ENCODE measurements at regions not wholly inside any gene's neighbourhood (a gene's known extent, or its start where the extent isn't known, plus 50 kb on each side); places are given as distances from the start of the nearest gene placed in this dataset.

- Histone ChIP-seq H3K4me2 (ENCODE audit: low read length) (no peak overlapping the region), H2AFZ (ENCODE audit: low read depth, low read length, poor library complexity, severe bottlenecking) (no peak overlapping the region), H3K9ac (ENCODE audit: low read length) (no peak overlapping the region), H3K36me3 (ENCODE audit: control insufficient read depth in 1 of 2, insufficient read depth in 2 of 2, low read length in 2 of 2) (no peaks in the 10 kb centered on the region), H3K9me2 (ENCODE audit: insufficient read depth) (no peaks in the 10 kb centered on the region), H3K9me3 (ENCODE audit: control insufficient read depth in 1 of 2, insufficient read depth in 1 of 2, low read depth in 1 of 2, low read length in 2 of 2) (no peaks in the 10 kb centered on the region), H3K4me3 (replicated peaks in 1 of 2; ENCODE audit: low read depth in 1 of 2, low read length in 2 of 2) (no peak overlapping the region), H3K27me3 (ENCODE audit: insufficient read depth, low read length) (peaks cover 13% of the 10 kb centered on the region), H3K4me1 (ENCODE audit: control insufficient read depth in 1 of 2, insufficient read depth in 2 of 2, low read length in 2 of 2) (no peaks in the 10 kb centered on the region), H3K79me2 (ENCODE audit: insufficient read depth, low read length) (no peaks in the 10 kb centered on the region), H4K20me1 (ENCODE audit: insufficient read depth) (no peaks in the 10 kb centered on the region), H3K27ac (ENCODE audit: low read depth, low read length) (no peak overlapping the region)
- ChIA-PET POLR2A (no interaction called here), RAD21 (ENCODE audit: low non-redundant PET in 1 of 2, low total read pairs in 2 of 2, uncharacterized antibody in 2 of 2, unreplicated experiment in 2 of 2) (no interaction called here), CTCF (no interaction called here)
- TF ChIP-seq SIN3A (IDR thresholded peaks at IDR 0.05; ENCODE audit: low read depth): no peak
- no peak for TF ChIP-seq RAD21 (IDR thresholded peaks at IDR 0.05; ENCODE audit: low read depth)
- no peak for TF ChIP-seq EZH2 (IDR thresholded peaks at IDR 0.05)
- TF ChIP-seq TCF7L2 (IDR thresholded peaks at IDR 0.05; ENCODE audit: borderline replicate concordance, extremely low read depth, insufficient read depth, insufficient read length): no peak
- TF ChIP-seq ZFX (IDR thresholded peaks at IDR 0.05): no peak
- TF ChIP-seq EGR1 (IDR thresholded peaks at IDR 0.05; ENCODE audit: low read depth): no peak
- no peak for TF ChIP-seq ZNF274 (IDR thresholded peaks at IDR 0.05; ENCODE audit: low read depth, low read length)
- TF ChIP-seq CEBPB (IDR thresholded peaks at IDR 0.05; ENCODE audit: low read depth): no peak
- TF ChIP-seq ATF3 (IDR thresholded peaks at IDR 0.05): no peak
- no peak for TF ChIP-seq JUND (IDR thresholded peaks at IDR 0.05)
- TF ChIP-seq MAX (IDR thresholded peaks at IDR 0.05): no peak
- TF ChIP-seq CTCF (IDR thresholded peaks at IDR 0.05 in 2 of 3, conservative IDR thresholded peaks at IDR 0.05 in 1 of 3; ENCODE audit: borderline replicate concordance in 1 of 3, insufficient read depth in 1 of 3, low read depth in 2 of 3, low read length in 2 of 3): no peak
- TF ChIP-seq POLR2A (IDR thresholded peaks at IDR 0.05; ENCODE audit: borderline replicate concordance, extremely low read depth, insufficient read depth, insufficient read length): no peak
- TF ChIP-seq SP1 (IDR thresholded peaks at IDR 0.05; ENCODE audit: low read depth): no peak
- TF ChIP-seq ELF1 (IDR thresholded peaks at IDR 0.05; ENCODE audit: borderline replicate concordance, low read depth): no peak
- no peak for TF ChIP-seq CBX3 (IDR thresholded peaks at IDR 0.05; ENCODE audit: low read depth)
- intact Hi-C loops (cut with micrococcal nuclease): no loop called here
- BruUV-seq (replicated peaks): no TSS peak
- ATAC-seq (no peak), DNase-seq (ENCODE audit: low read depth, low spot score) (no peak)
Observed at GRCh38 chr16:5622234-5622884, 524.8 kb upstream of the EEF2KMT start.
